Ishikawa (cell line): ENCODE measurements at regions not wholly inside any gene's neighbourhood (a gene's known extent, or its start where the extent isn't known, plus 50 kb on each side); places are given as distances from the start of the nearest gene placed in this dataset.

Experiments used
- CEBPB ChIP-seq: IDR thresholded peaks from 2 replicates; pipeline ENCODE4 v1.6.1; 2012
- CREB1 ChIP-seq: IDR thresholded peaks from 2 replicates; pipeline ENCODE4 v1.6.1; 2012; ENCODE audit warnings: low read depth
- EGR1 ChIP-seq: IDR thresholded peaks from 2 replicates; pipeline ENCODE4 v1.6.1; 2012
- EP300 ChIP-seq: IDR thresholded peaks from 2 replicates; pipeline ENCODE4 v1.6.1; 2012; ENCODE audit warnings: borderline replicate concordance
- FOXM1 ChIP-seq: IDR thresholded peaks from 2 replicates; pipeline ENCODE4 v1.6.1; 2012; ENCODE audit warnings: low read depth, borderline replicate concordance
- MAX ChIP-seq: IDR thresholded peaks from 2 replicates; pipeline ENCODE4 v1.6.1; 2012
- NFIC ChIP-seq: IDR thresholded peaks from 2 replicates; pipeline ENCODE4 v1.6.1; 2012
- RAD21 ChIP-seq: IDR thresholded peaks from 2 replicates; pipeline ENCODE4 v1.6.1; 2012; ENCODE audit warnings: low read depth
- REST ChIP-seq: IDR thresholded peaks from 2 replicates; pipeline ENCODE4 v1.6.1; 2012; ENCODE audit warnings: low read depth, mild to moderate bottlenecking
- TAF1 ChIP-seq: IDR thresholded peaks from 2 replicates; pipeline ENCODE4 v1.6.1; 2012; ENCODE audit warnings: low read depth, mild to moderate bottlenecking

- TF ChIP-seq NFIC (no peak), MAX (no peak), REST (no peak), CREB1 (no peak), RAD21 (no peak), EGR1 (no peak), EP300 (no peak), FOXM1 (no peak), CEBPB (no peak), TAF1 (no peak)
Measured at GRCh38 chr4:130203571-130203970, 1107.6 kb downstream of the C4orf33 start.
